ENCODE measurements at regions not wholly inside any gene's neighbourhood (a gene's known extent, or its start where the extent isn't known, plus 50 kb on each side); places are given as distances from the start of the nearest gene placed in this dataset.

DNA sequence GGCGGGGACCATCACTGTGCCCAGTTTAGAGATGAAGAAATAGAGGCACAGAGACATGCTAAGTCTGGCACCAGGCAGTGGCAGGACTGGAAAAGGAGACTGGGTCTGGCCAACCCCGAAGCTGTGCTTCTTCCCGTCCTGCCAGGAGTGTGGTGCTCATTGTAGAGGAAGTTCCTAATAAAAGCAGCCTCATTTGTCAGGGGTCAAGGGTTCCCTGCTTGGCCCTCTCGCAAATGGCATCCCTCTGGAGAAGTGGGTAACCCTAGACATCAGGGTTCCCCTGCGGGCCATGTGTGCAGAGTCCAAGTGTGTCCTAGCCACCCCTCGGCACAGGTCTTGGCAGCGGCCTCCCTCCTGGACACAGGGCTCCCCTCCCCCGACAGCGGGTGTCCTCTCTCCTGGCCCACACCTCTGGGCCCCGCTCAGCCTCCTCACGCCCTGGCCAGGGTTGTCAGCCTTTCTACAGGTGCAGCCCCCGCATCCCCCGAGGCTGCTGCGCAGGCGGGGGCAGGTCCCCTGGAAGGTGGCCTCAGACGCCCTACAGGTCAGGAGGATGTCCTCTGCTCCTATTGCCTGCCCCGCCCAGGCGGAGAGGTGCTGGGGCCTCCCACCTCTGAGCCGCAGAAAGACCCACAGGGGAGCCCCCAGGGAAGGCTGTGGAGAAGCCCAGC lies 61.8 kb upstream of the PRR20G start:
- DNase-seq (ENCODE audit: low spot score): no peak

DNA sequence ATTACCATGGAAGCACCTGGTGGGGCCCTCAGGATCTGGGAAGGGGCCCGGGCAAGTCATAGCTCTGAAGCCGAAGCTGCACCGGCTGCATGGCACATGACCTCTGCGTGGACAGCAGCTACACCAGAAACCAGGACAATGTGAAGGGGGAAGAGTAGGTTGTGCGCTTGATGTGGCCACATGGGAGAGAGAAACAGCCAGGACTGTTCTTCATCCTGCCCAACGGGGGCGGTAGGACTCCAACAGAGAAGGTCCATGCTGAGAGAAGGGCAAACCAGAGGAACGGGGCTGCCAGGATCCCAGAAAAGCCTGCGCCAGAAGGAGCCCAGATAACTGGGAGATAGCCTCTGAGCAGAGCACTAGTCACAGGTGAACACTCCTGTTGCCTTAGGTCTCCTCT lies 54.9 kb upstream of the PRR20G start:
- no peak for DNase-seq (ENCODE audit: low spot score)

DNA sequence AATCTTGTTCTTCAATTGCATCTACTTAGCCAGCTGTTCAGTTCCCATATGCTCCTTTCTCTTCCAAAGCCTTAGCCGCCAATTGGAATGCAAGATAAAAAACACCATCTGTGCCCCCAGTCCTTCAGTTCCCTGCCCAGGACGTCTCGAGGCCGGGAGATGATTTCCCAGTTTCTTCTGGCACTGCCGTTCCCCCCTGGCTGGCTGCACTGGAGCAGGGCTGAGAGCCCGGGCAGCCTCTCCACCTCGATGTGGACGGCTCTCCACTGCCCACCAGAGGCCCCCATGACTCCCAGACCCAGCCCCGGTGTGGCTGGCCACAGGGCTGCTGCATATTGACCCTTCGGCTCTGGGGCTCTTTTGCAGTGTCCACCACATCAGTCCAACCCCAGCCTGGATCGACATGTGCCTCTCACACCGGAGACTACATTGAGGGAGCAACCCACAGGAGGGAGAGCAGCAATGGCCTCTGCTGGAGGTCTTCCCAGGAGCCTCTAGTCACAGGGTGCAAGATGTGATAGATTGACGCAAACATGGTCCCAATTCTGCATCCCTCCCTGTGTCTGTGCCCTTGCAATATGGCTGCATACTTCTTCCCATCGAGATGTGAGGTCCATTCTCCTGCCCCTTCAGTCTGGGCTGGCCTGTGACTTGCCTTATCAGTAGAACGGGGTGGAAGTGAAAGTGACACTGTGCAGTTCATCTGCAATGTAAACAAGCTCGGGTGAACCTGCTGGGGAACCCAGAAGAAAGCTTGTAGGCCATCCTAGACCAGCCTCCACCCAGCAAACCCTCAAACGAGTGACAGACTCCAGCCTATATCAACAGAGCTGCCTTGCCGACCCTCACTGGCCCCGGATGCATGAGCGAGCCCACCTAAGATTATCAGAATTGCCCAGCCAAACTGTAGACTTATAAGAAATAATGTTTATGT lies 52.3 kb upstream of the PRR20G start:
- DNase-seq (ENCODE audit: low spot score): no peak

DNA sequence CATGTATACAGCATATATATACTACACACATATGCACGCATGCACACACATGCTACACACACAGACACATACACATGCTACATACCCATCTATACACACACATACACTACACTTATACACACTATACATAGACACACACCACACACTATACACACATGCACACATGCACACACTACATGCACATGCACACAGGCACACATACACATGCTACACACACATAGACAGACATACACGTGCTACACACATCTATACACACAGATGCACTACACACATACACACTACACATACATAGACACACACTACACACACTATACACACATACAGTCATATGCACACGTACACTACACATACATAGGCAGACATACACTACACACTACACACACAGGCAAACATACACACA lies 51.2 kb upstream of the PRR20G start:
- DNase-seq (ENCODE audit: low spot score): no peak

DNA sequence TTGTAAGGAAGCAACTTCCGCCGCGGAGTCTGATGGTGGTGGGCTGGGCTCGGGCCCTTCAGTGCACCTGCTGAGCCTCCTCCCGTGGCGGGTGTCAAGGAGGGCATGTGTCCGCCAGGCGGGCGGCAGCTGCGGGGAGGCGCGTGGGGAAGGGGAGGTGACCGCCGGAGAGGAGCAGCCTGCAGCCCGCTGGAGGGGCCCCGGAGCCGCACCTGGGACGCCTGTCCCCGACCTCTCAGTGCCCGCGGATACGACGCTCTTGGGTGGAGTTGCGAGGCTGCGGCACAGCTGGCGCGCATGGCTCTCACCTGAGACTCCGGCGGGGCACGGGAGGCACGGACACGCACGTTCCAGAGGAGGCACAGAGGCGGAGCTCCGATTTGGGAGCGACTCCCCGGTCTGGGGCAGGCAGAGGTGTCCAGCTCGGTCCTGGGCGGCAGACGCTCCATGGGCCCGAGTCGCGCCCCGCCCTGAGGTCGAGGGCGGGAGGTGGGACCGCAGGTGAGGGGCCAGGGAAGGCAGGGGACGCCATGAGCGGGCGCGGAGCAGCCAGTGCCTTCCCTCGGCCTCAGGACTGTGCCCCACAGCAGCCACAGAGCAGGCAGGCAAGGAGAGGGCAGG lies 50.2 kb upstream of the PRR20G start:
- DNase-seq (ENCODE audit: low spot score): no peak
